ENCODE measurements at regions not wholly inside any gene's neighbourhood (a gene's known extent, or its start where the extent isn't known, plus 50 kb on each side); places are given as distances from the start of the nearest gene placed in this dataset.

DNA sequence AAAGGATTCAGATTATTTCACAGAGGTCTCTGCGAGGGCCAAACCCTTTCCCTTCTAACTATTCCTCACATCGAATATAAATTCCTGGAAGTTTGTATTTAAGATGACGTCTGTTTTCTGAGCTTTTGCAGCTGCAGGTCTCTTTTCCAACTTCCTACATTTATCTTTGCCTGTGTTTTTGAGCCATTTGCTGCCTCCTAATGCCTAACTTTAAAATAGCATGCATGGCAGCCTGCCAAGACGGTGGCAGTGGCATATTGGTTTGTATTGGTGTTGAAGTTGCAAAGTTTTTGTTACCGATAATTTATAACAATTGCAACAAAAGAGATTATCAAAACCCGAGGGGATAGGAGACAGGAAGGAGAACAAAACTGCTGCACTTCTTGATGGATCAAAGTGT lies 187.1 kb upstream of the DNAJC19 start:
- intact Hi-C loops (cut with micrococcal nuclease; ENCODE audit: unreplicated experiment), result loop anchor here (2.0 to 10.0 kb wide), 2 partner anchors 372 to 532 kb away; no protein-coding TSS in a partner anchor
- H3K4me1 ChIP-seq (ENCODE audit: insufficient read depth, low read length, poor library complexity, severe bottlenecking), result no peaks in the 10 kb centered on the region
- TF ChIP-seq, protein P1, sequence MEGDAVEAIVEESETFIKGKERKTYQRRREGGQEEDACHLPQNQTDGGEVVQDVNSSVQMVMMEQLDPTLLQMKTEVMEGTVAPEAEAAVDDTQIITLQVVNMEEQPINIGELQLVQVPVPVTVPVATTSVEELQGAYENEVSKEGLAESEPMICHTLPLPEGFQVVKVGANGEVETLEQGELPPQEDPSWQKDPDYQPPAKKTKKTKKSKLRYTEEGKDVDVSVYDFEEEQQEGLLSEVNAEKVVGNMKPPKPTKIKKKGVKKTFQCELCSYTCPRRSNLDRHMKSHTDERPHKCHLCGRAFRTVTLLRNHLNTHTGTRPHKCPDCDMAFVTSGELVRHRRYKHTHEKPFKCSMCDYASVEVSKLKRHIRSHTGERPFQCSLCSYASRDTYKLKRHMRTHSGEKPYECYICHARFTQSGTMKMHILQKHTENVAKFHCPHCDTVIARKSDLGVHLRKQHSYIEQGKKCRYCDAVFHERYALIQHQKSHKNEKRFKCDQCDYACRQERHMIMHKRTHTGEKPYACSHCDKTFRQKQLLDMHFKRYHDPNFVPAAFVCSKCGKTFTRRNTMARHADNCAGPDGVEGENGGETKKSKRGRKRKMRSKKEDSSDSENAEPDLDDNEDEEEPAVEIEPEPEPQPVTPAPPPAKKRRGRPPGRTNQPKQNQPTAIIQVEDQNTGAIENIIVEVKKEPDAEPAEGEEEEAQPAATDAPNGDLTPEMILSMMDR (conservative IDR thresholded peaks at IDR 0.05; ENCODE audit: low read depth, low read length), result peak; percentile 71
- TF ChIP-seq EZH2 (IDR thresholded peaks at IDR 0.05; ENCODE audit: borderline replicate concordance, low read depth, low read length, poor library complexity, severe bottlenecking), result no peak
- H3K4me3 ChIP-seq (ENCODE audit: low read depth, low read length, poor library complexity, severe bottlenecking), result no peak overlapping the region
- H3K27me3 ChIP-seq (replicated peaks; ENCODE audit: insufficient read depth, low read depth, low read length, poor library complexity), result peaks cover 51% of the 10 kb centered on the region
- ChIA-PET POLR2A (ENCODE audit: low non-redundant PET) (no interaction called here), CTCF (interaction anchor here (0.7 kb wide), 1 partner anchor 141 kb away, joined by 3 read pairs; no protein-coding TSS in a partner anchor)
- no peak overlapping the region for H3K27ac ChIP-seq (ENCODE audit: low read depth, low read length, poor library complexity, severe bottlenecking)
- peak; percentile 75 for DNase-seq (ENCODE audit: low spot score)
- no peaks in the 10 kb centered on the region for H3K36me3 ChIP-seq (ENCODE audit: insufficient read depth, low read length, poor library complexity, severe bottlenecking)
- no peaks in the 10 kb centered on the region for H3K9me3 ChIP-seq (ENCODE audit: low read depth, low read length, poor library complexity, severe bottlenecking)
- no TSS peak for BruUV-seq (replicated peaks)

DNA sequence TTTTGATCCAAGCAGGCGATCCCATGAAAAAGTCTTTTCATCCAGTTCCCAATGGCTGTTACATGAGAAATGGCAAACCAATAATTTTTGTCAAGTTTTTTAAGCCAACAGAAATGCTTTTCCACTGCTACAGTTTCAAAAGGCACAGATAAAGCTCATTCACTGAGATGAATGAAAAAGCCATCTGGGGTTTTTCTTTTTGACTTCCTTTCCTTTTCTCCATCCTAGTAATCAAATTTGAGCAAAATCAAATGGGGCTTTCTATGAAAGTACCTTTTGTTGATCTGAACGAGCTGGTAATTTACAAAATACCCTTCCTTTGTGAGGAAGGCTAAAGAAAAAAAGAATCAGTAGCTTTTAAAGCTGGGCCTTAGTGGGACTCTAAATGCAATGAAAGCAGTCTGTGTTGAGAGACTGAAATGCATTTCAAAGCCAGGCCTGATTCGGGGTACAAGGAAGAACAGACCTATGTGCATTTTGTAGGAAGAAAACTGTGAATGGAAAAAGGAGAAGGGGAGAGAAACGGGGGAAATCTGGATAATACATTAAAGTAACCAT lies 185.2 kb upstream of the DNAJC19 start:
- BruUV-seq (replicated peaks), result no TSS peak
- H3K4me1 ChIP-seq (ENCODE audit: insufficient read depth, low read length, poor library complexity, severe bottlenecking), result no peaks in the 10 kb centered on the region
- no peak for DNase-seq (ENCODE audit: low spot score)
- intact Hi-C loops (cut with micrococcal nuclease; ENCODE audit: unreplicated experiment), result loop anchor here (10.0 kb wide), 1 partner anchor 530 kb away; no protein-coding TSS in a partner anchor
- no peak overlapping the region for H3K4me3 ChIP-seq (ENCODE audit: low read depth, low read length, poor library complexity, severe bottlenecking)
- CTCF ChIA-PET, result no interaction called here
- no peaks in the 10 kb centered on the region for H3K9me3 ChIP-seq (ENCODE audit: low read depth, low read length, poor library complexity, severe bottlenecking)
- H3K27me3 ChIP-seq (replicated peaks; ENCODE audit: insufficient read depth, low read depth, low read length, poor library complexity), result peaks cover 41% of the 10 kb centered on the region
- H3K27ac ChIP-seq (ENCODE audit: low read depth, low read length, poor library complexity, severe bottlenecking), result no peak overlapping the region
- TF ChIP-seq, protein P1 (conservative IDR thresholded peaks at IDR 0.05; ENCODE audit: low read depth, low read length), result no peak
- TF ChIP-seq EZH2 (IDR thresholded peaks at IDR 0.05; ENCODE audit: borderline replicate concordance, low read depth, low read length, poor library complexity, severe bottlenecking), result no peak
- POLR2A ChIA-PET (ENCODE audit: low non-redundant PET), result no interaction called here
- H3K36me3 ChIP-seq (ENCODE audit: insufficient read depth, low read length, poor library complexity, severe bottlenecking), result no peaks in the 10 kb centered on the region

DNA sequence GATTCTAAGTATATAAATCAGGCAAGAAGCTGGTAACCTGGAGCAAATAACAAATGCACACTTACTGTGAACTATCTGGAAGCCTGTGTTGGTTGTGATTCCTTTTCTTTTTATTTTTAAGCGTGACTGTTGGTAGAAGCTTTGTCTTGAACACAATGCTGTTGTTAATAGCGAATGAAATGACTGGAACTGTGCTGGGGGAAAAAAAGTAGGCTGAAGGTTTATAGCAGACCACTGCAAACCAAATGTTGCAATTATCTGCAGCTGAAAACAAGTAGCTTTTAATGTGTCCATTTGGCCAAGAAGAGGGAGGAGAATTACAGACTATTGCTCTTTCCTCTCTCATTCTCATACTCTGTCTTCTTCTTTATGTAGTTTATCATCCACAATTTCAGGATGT lies 184.5 kb upstream of the DNAJC19 start:
- intact Hi-C loops (cut with micrococcal nuclease; ENCODE audit: unreplicated experiment), result loop anchor here (10.0 kb wide), 1 partner anchor 529 kb away; no protein-coding TSS in a partner anchor
- no TSS peak for BruUV-seq (replicated peaks)
- Histone ChIP-seq H3K4me3 (ENCODE audit: low read depth, low read length, poor library complexity, severe bottlenecking) (no peak overlapping the region), H3K4me1 (ENCODE audit: insufficient read depth, low read length, poor library complexity, severe bottlenecking) (no peaks in the 10 kb centered on the region), H3K27me3 (replicated peaks; ENCODE audit: insufficient read depth, low read depth, low read length, poor library complexity) (peaks cover 33% of the 10 kb centered on the region), H3K36me3 (ENCODE audit: insufficient read depth, low read length, poor library complexity, severe bottlenecking) (no peaks in the 10 kb centered on the region), H3K27ac (ENCODE audit: low read depth, low read length, poor library complexity, severe bottlenecking) (no peak overlapping the region), H3K9me3 (ENCODE audit: low read depth, low read length, poor library complexity, severe bottlenecking) (no peaks in the 10 kb centered on the region)
- POLR2A ChIA-PET (ENCODE audit: low non-redundant PET), result no interaction called here
- TF ChIP-seq EZH2 (IDR thresholded peaks at IDR 0.05; ENCODE audit: borderline replicate concordance, low read depth, low read length, poor library complexity, severe bottlenecking), result no peak
- TF ChIP-seq, protein P1 (conservative IDR thresholded peaks at IDR 0.05; ENCODE audit: low read depth, low read length), result no peak
- CTCF ChIA-PET, result no interaction called here
- DNase-seq (ENCODE audit: low spot score), result no peak

Data from A673 (cell line).